Skin epidermis (tissue), 12 donors: ENCODE measurements at regions not wholly inside any gene's neighbourhood (a gene's known extent, or its start where the extent isn't known, plus 50 kb on each side); places are given as distances from the start of the nearest gene placed in this dataset.

ENCODE experiments used
- H3K27ac ChIP-seq, 21 experiments: fragments of 200-600 bp; sonication (generic) in 11 of 21; one replicate each; pipeline ENCODE4 v1.5.0; 2020; ENCODE audit warnings: mild to moderate bottlenecking in 3 of 21, inconsistent platforms in 2 of 21, moderate library complexity in 2 of 21
- H3K4me3 ChIP-seq, 7 experiments: fragments of 200-600 bp; sonication (generic) in 2 of 7; one replicate each; pipeline ENCODE4 v1.5.0; 2020; ENCODE audit warnings: inconsistent platforms in 2 of 7, mild to moderate bottlenecking in 2 of 7, moderate library complexity in 1 of 7

DNA sequence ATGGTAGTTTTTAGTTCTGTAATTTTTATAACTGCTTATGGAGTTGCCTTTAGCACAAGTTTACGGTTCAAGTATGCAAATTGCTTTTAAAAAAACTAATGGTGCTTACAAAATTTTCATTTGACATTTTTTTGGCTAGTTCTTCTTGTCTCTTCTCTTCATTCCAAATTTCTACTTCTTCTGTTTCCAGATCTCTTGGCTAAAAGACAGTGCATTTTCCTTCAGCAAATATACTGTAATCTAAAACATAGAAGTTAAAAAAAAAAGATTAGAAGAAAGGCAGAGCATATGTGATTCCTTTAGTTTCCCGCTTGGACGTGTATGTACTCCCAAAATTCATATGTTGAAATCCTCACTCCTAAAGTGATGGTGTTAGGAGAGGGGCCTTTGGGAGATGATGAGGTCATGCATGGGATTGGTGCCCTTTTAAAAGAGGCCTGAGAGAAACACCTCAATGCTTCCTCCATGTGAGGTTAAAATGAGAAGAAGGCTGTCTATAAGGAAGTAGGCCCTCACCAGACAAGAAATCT is 132.1 kb upstream of the NPY2R start:
- H3K4me3 ChIP-seq, result no peak overlapping the region
- no peak overlapping the region for H3K27ac ChIP-seq

GRCh38 chr4:155077452-155078229 is 130.8 kb upstream of the NPY2R start:
- no peak overlapping the region for H3K27ac ChIP-seq
- H3K4me3 ChIP-seq, result no peak overlapping the region

DNA sequence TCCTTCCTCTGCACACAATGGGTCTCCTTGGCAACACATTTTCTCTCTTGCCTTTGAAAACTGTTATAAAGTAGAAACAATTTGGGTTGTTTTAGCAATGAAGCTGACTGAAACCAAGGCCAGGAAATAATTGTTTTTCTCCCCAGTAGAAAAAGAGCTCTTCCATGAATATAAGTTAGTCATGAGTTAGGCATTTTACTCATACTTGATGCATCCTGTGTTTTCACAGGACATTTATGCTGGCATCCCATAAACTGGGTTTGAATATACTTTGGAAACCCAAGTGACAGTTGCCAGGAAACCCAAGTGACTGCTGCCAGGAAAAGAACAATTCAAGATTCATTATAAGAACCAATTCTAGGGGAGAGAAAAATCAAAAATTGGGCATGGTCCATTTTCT is 128.6 kb upstream of the NPY2R start:
- H3K27ac ChIP-seq, result no peak overlapping the region
- no peak overlapping the region for H3K4me3 ChIP-seq

DNA sequence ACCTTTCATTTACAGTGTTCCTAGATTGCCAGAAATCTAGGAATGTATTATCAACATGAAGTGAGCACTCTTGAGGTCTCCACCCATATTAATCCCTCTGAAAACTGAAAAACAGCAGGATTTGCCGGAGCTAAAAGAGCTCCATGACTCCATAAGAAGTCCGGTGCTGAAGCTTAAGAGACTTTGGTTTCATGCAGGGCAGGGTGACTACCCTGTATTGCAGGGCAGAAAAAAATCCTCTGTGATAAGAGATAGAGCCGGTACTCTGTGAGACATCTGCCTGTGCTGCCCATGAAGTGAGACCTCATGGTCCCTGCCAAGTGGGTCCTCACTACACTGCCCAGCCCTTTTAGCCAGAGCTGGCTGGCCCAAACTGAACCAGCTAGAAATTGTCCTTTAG is 127.2 kb upstream of the NPY2R start:
- H3K4me3 ChIP-seq, result no peak overlapping the region
- no peak overlapping the region for H3K27ac ChIP-seq

DNA sequence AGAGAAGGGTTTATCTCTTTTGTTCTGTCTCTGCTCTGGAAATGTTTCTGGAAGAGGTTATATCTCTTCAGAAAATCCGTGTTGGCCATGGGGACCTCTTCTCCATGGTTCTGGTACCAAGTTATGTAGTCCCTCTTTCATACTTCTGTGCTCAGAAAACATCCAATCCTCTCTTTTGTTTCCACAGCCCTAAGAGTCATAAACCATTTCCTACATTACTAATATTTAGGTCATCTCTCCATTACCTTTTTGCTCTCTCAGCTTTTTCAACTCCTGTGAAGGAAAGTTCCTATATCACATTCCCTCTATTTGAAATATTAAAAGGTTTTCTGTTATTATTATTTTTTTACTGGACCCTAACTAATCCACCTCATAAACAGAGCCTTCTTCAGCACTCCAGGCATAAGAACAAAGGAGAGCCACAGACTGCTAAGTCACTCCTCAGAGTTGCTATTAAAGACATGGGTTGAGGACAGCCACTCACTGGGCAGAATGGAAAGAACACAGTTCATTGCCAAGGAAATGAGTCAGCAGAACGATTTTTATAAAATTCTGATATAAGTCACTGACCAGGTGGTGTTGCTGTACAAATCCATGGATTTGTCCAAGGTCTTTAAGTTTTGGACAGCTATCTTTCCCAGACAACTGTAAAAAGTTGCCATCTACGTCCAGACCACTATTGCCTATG is 122.4 kb upstream of the NPY2R start:
- Histone ChIP-seq H3K27ac (no peak overlapping the region), H3K4me3 (no peak overlapping the region)

- no peak overlapping the region for H3K4me3 ChIP-seq
- no peak overlapping the region for H3K27ac ChIP-seq
Observed at GRCh38 chr4:155094201-155094820, 114.1 kb upstream of the NPY2R start.

GRCh38 chr4:155099231-155099630 is 109.2 kb upstream of the NPY2R start:
- Histone ChIP-seq H3K4me3 (no peak overlapping the region), H3K27ac (no peak overlapping the region)

GRCh38 chr4:155106629-155107028 is 101.8 kb upstream of the NPY2R start:
- no peak overlapping the region for H3K4me3 ChIP-seq

DNA sequence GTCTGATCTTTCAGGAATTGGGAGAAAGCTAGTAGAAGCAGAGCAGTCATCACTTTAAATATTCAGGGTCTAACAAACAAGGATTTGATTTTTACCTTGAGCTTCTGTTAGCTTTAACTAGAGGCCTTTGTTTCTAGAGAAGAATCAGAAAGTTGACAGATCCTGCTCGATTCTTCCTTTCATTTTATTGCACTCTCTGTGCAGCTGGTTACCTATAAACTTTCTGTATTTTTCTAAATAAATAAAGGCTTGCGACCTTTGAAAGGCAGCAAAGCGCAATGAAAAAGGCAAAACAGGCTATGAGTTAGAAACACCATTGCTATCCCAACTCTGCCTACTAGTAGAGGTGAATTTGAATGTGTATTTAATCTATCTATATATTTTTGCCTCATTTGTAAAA is 101.4 kb upstream of the NPY2R start:
- H3K4me3 ChIP-seq, result no peak overlapping the region
- H3K27ac ChIP-seq, result no peak overlapping the region

More at GRCh38 chr4:155106629-155107028, 101.8 kb upstream of the NPY2R start:
- no peak overlapping the region for H3K27ac ChIP-seq

DNA sequence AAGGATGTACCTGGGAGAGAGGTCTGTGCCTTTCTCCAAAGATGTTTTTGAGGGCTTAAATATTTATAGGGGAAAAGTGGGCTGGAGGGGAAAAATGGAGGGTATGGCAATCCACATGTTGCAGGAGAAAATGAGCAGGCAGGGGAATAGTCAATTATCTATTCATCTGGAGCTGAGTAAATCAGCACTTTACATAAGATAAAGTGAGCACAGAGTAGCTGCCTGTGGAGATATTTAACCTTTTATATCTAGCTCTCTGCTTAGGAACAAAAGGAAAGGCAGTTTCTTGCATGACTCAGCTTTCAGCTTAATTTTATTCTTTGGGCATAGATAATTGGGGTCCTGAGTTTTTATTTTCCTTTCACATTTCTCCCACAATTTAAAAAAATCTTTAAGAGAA is 93.6 kb upstream of the NPY2R start:
- H3K27ac ChIP-seq, result no peak overlapping the region
- no peak overlapping the region for H3K4me3 ChIP-seq

DNA sequence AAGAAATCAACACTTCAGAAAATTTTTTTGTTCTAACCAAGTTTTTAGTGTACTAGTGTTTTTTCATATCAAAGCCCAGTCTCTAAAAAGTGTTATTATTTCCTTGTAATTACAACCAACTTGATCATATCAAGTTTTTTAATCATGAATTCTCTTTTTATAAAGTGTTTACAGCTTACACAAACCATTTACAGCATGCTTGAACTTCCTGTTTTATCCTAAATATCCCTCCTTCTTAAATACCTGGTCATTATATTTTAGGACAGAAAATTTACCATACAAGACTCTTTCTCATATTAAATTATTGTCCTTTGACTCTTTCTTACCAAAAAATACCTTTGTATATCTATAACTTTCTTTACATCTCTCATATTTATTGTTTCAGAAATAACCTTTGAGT is 89.4 kb upstream of the NPY2R start:
- H3K4me3 ChIP-seq, result no peak overlapping the region
- no peak overlapping the region for H3K27ac ChIP-seq

GRCh38 chr4:155120536-155120935 is 87.9 kb upstream of the NPY2R start:
- no peak overlapping the region for H3K4me3 ChIP-seq
- H3K27ac ChIP-seq, result no peak overlapping the region

DNA sequence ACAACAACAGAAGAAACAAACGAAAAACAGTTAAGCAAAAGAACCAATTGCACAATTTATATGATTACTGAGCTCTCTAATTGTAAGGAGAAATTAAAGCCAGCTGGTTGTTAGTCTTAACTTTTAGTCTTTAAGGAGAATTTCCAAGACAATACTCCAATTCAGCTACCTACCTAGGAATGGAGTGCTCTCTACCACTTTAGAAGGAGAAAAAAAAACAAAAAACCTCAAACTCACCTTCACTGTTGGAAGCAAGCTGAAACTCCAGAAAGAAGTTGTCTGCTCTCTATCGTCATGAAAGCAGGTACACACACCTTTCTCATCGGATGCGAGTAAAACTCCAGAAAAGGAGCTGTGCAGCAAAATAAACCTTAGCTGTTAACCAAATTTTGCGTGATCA is 86.1 kb upstream of the NPY2R start:
- no peak overlapping the region for H3K4me3 ChIP-seq
- no peak overlapping the region for H3K27ac ChIP-seq

GRCh38 chr4:155134136-155134535 is 74.3 kb upstream of the NPY2R start:
- Histone ChIP-seq H3K27ac (no peak overlapping the region), H3K4me3 (no peak overlapping the region)

- no peak overlapping the region for H3K4me3 ChIP-seq
- H3K27ac ChIP-seq, result no peak overlapping the region
Observed at GRCh38 chr4:155140889-155141288, 67.5 kb upstream of the NPY2R start.

DNA sequence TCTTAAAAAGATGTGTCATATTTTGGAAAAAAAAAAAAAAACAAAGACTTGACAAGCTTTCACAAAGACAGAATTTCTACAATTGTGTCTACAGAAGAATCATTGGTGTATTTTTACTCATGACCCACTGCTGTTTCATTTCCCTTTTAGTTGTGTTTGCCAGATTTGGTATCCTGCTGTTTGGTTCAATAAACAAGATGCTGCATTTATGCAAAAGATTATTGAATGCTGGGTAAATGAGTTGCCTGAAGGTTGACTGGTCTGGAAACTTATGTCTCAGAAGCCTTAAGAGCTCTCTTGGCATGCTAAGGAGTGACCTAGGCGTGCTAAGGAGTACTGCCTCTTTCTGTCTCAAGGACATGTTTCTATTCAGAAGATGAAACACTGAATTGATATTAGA is 64.9 kb upstream of the NPY2R start:
- Histone ChIP-seq H3K4me3 (no peak overlapping the region), H3K27ac (no peak overlapping the region)
